Activated CD8-positive, alpha-beta memory T cell treated with anti-CD3 and anti-CD28 coated beads for 48 hours (primary cell): ENCODE measurements at regions not wholly inside any gene's neighbourhood (a gene's known extent, or its start where the extent isn't known, plus 50 kb on each side); places are given as distances from the start of the nearest gene placed in this dataset.

Experiments
- DNase-seq, 3 experiments: peaks; one replicate each; pipeline ENCODE4 v3.0.0-alpha.2; 2020; ENCODE audit warnings: low read depth in 2 of 3, low spot score in 2 of 3

- no peak for DNase-seq
Measured at GRCh38 chr4:1479454-1479853, 73.2 kb upstream of the NKX1-1 start.

GRCh38 chr4:1478766-1479355 is 72.6 kb upstream of the NKX1-1 start:
- no peak for DNase-seq

GRCh38 chr4:1477045-1477840 is 71.0 kb upstream of the NKX1-1 start:
- no peak for DNase-seq

- DNase-seq: no peak
Measured at GRCh38 chr4:1476140-1476513, 69.9 kb upstream of the NKX1-1 start.

GRCh38 chr4:1475277-1476139 is 69.3 kb upstream of the NKX1-1 start:
- no peak for DNase-seq

- DNase-seq: no peak
Measured at GRCh38 chr4:1474126-1475090, 68.2 kb upstream of the NKX1-1 start.

- DNase-seq: no peak
Measured at GRCh38 chr4:1473718-1474117, 67.5 kb upstream of the NKX1-1 start.

- DNase-seq: no peak
Measured at GRCh38 chr4:1472911-1473518, 66.8 kb upstream of the NKX1-1 start.

- DNase-seq: no peak
Measured at GRCh38 chr4:1472148-1472797, 66.0 kb upstream of the NKX1-1 start.

GRCh38 chr4:1471443-1472147 is 65.4 kb upstream of the NKX1-1 start:
- DNase-seq: no peak

GRCh38 chr4:1470816-1471442 is 64.7 kb upstream of the NKX1-1 start:
- DNase-seq: no peak

GRCh38 chr4:1470393-1470670 is 64.1 kb upstream of the NKX1-1 start:
- no peak for DNase-seq

GRCh38 chr4:1469607-1470392 is 63.6 kb upstream of the NKX1-1 start:
- DNase-seq: no peak

- no peak for DNase-seq
Measured at GRCh38 chr4:1469043-1469442, 62.8 kb upstream of the NKX1-1 start.

- no peak for DNase-seq
Measured at GRCh38 chr4:1467581-1468458, 61.6 kb upstream of the NKX1-1 start.

- DNase-seq: no peak
Measured at GRCh38 chr4:1466863-1467165, 60.6 kb upstream of the NKX1-1 start.

- DNase-seq: no peak
Measured at GRCh38 chr4:1466034-1466862, 60.0 kb upstream of the NKX1-1 start.
